NT2/D1 (cell line): ENCODE measurements at regions not wholly inside any gene's neighbourhood (a gene's known extent, or its start where the extent isn't known, plus 50 kb on each side); places are given as distances from the start of the nearest gene placed in this dataset.

ENCODE experiments used
- DNase-seq: peaks from one replicate; pipeline ENCODE4 v3.0.0-alpha.2; 2011; ENCODE audit warnings: low read depth, low spot score
- H3K27me3 ChIP-seq: 2 replicates; pipeline ENCODE4 v1.6.0; 2011; ENCODE audit warnings: mild to moderate bottlenecking; ENCODE audit not compliant: insufficient read length, insufficient read depth
- H3K36me3 ChIP-seq: 2 replicates; pipeline ENCODE4 v1.6.1; 2011; ENCODE audit warnings: mild to moderate bottlenecking, low read length, mixed read lengths; ENCODE audit not compliant: insufficient read depth, insufficient read length
- H3K4me1 ChIP-seq: 2 replicates; pipeline ENCODE4 v1.5.1; 2011; ENCODE audit not compliant: insufficient read depth, insufficient read length
- H3K4me3 ChIP-seq: 2 replicates; pipeline ENCODE4 v1.5.1; 2011; ENCODE audit warnings: low read depth; ENCODE audit not compliant: insufficient read length
- H3K9ac ChIP-seq: 2 replicates; pipeline ENCODE4 v1.6.0; 2011; ENCODE audit warnings: low read depth; ENCODE audit not compliant: insufficient read length
- H3K9me3 ChIP-seq: 2 replicates; pipeline ENCODE4 v1.5.1; 2011; ENCODE audit warnings: mild to moderate bottlenecking, low read length; ENCODE audit not compliant: insufficient read depth
- SUZ12 ChIP-seq: IDR thresholded peaks from 2 replicates; pipeline ENCODE4 v1.6.1; 2011; ENCODE audit not compliant: insufficient read length, insufficient read depth; ENCODE audit errors: extremely low read depth
- YY1 ChIP-seq: IDR thresholded peaks from 2 replicates; pipeline ENCODE4 v1.6.1; 2011; ENCODE audit not compliant: insufficient read length, insufficient read depth
- ZNF274 ChIP-seq: IDR thresholded peaks from 2 replicates; pipeline ENCODE4 v1.6.1; 2011; ENCODE audit warnings: mild to moderate bottlenecking, low read depth, low read length

DNA sequence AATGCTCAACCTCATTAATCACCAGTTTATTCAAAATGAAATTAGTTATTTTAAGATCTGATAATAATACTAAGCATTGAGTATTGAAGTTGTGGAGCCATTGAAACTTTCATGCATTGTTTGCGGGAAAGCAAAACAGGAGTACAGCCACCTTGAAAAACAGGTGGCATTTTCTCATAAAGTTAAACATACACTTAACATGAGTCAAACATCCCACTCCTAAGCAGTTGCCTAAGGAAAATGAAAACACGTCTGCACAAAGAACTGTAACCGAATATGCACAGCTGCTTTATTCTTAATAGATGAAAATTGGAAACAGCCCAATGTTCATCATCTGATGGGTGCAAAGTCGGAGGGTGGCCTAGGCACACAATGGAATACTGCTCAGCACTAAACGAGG lies 177.3 kb downstream of the IRX2 start:
- DNase-seq: no peak
- H3K36me3 ChIP-seq: no peaks in the 10 kb centered on the region
- no peaks in the 10 kb centered on the region for H3K9me3 ChIP-seq
- TF ChIP-seq SUZ12: no peak
- TF ChIP-seq YY1: no peak
- TF ChIP-seq ZNF274: no peak
- no peaks in the 10 kb centered on the region for H3K27me3 ChIP-seq
- no peak overlapping the region for H3K9ac ChIP-seq
- H3K4me3 ChIP-seq: no peak overlapping the region
- no peaks in the 10 kb centered on the region for H3K4me1 ChIP-seq

DNA sequence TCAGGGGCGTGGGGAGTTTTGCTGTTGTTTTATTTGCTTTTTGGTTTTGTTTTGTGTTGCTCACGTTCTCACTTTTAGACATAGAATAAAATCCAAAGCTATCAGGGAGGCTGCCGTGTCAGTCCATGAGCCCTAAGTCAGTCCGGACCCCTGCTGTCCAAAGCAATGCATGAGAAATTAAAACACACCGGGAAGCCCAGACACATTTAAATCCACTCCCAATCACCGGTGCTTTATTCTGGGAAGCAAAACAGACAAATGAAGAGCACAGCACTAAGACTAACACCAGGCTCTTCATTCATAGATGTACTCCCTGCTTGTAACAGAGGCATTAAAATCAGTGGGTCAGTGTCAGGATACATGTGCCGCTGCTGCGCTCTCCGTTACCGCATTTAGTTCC lies 180.9 kb downstream of the IRX2 start:
- Histone ChIP-seq H3K4me1 (no peaks in the 10 kb centered on the region), H3K36me3 (no peaks in the 10 kb centered on the region), H3K9me3 (no peaks in the 10 kb centered on the region), H3K4me3 (no peak overlapping the region), H3K27me3 (no peaks in the 10 kb centered on the region), H3K9ac (no peak overlapping the region)
- TF ChIP-seq SUZ12 (no peak), ZNF274 (no peak), YY1 (no peak)
- DNase-seq: no peak

- Histone ChIP-seq H3K9me3 (no peaks in the 10 kb centered on the region), H3K4me1 (no peaks in the 10 kb centered on the region), H3K9ac (no peak overlapping the region), H3K27me3 (no peaks in the 10 kb centered on the region), H3K4me3 (no peak overlapping the region), H3K36me3 (no peaks in the 10 kb centered on the region)
- no peak for DNase-seq
- TF ChIP-seq YY1 (no peak), SUZ12 (no peak), ZNF274 (no peak)
Measured at GRCh38 chr5:2569774-2570542, 181.5 kb downstream of the IRX2 start.

- no peak overlapping the region for H3K9ac ChIP-seq
- no peak overlapping the region for H3K4me3 ChIP-seq
- H3K9me3 ChIP-seq: no peaks in the 10 kb centered on the region
- DNase-seq: no peak
- no peaks in the 10 kb centered on the region for H3K27me3 ChIP-seq
- H3K36me3 ChIP-seq: no peaks in the 10 kb centered on the region
- H3K4me1 ChIP-seq: no peaks in the 10 kb centered on the region
- TF ChIP-seq ZNF274 (no peak), YY1 (no peak), SUZ12 (no peak)
Measured at GRCh38 chr5:2569176-2569575, 182.3 kb downstream of the IRX2 start.

GRCh38 chr5:2566284-2566683 lies 185.2 kb downstream of the IRX2 start:
- DNase-seq: no peak
- no peaks in the 10 kb centered on the region for H3K9me3 ChIP-seq

DNA sequence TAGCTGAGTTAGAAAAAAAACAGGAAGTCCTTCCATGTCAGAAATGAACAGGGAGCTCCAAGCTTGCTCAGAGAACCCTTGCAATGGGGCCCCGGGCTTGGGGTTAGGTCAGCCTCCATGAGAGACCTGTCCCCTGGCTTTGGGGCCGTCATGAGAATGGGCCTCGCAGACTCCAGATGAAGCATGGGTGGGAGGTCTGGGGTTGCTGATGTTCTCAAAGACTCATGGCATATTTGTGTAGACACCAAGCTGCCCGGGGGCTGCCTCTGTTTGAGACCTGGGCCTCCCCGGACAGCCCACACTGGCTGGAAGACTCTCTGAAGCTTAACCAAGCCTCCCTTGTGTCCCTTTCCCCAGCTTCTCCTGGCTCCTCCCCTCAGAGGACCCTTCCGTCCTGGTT lies 186.3 kb downstream of the IRX2 start:
- Histone ChIP-seq H3K36me3 (no peaks in the 10 kb centered on the region), H3K4me3 (no peak overlapping the region), H3K9me3 (no peaks in the 10 kb centered on the region), H3K27me3 (no peaks in the 10 kb centered on the region), H3K9ac (no peak overlapping the region), H3K4me1 (no peaks in the 10 kb centered on the region)
- TF ChIP-seq YY1 (no peak), ZNF274 (no peak), SUZ12 (no peak)
- DNase-seq: no peak

More at GRCh38 chr5:2566284-2566683, 185.2 kb downstream of the IRX2 start:
- Histone ChIP-seq H3K27me3 (no peaks in the 10 kb centered on the region), H3K4me3 (no peak overlapping the region), H3K4me1 (no peaks in the 10 kb centered on the region), H3K9ac (no peak overlapping the region), H3K36me3 (no peaks in the 10 kb centered on the region)
- TF ChIP-seq YY1: no peak
- TF ChIP-seq SUZ12: no peak
- TF ChIP-seq ZNF274: no peak

- H3K9me3 ChIP-seq: no peaks in the 10 kb centered on the region
- H3K9ac ChIP-seq: no peak overlapping the region
- no peaks in the 10 kb centered on the region for H3K36me3 ChIP-seq
Measured at GRCh38 chr5:2563046-2563445, 188.4 kb downstream of the IRX2 start.

More at GRCh38 chr5:2563046-2563445, 188.4 kb downstream of the IRX2 start:
- Histone ChIP-seq H3K27me3 (no peaks in the 10 kb centered on the region), H3K4me1 (no peaks in the 10 kb centered on the region), H3K4me3 (no peak overlapping the region)
- no peak for TF ChIP-seq YY1
- no peak for TF ChIP-seq ZNF274
- TF ChIP-seq SUZ12: no peak
- no peak for DNase-seq
